ENCODE measurements at regions not wholly inside any gene's neighbourhood (a gene's known extent, or its start where the extent isn't known, plus 50 kb on each side); places are given as distances from the start of the nearest gene placed in this dataset.

DNA sequence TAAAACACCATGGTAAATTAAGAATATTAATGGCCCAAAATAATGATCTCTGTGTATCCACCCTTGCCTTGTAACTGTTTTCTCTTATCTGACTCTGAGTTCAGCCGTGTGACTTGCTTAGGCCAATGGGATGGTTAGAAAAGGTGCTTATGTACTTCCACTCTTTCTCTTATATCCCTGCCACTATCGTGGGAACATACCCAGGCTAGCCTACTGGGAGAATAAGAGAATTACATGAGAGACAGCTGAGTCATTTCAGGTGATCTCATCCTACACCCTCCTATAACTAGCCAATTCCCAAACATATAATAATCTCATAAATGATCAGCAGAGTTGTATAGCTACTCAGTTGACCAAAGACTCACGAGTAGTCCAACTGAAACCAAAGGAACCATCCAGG lies 98.3 kb upstream of the ABI3BP start:
- H3K36me3 ChIP-seq (ENCODE audit: insufficient read depth, low read length), result no peaks in the 10 kb centered on the region
- no peaks in the 10 kb centered on the region for H3K9me3 ChIP-seq (ENCODE audit: low read depth, low read length)
- H3K4me3 ChIP-seq, result no peak overlapping the region
- no peak overlapping the region for H3K27ac ChIP-seq
- DNase-seq (ENCODE audit: low read depth, low spot score), result no peak
- TF ChIP-seq POLR2AphosphoS5 (IDR thresholded peaks at IDR 0.05; ENCODE audit: borderline replicate concordance, low read depth, low read length) (no peak), EZH2 (IDR thresholded peaks at IDR 0.05) (no peak), FOXP2 (optimal IDR thresholded peaks at IDR 0.05; ENCODE audit: control extremely low read depth, extremely low read length, insufficient read depth) (no peak)
- no peak overlapping the region for H3K9ac ChIP-seq (ENCODE audit: insufficient read length)

DNA sequence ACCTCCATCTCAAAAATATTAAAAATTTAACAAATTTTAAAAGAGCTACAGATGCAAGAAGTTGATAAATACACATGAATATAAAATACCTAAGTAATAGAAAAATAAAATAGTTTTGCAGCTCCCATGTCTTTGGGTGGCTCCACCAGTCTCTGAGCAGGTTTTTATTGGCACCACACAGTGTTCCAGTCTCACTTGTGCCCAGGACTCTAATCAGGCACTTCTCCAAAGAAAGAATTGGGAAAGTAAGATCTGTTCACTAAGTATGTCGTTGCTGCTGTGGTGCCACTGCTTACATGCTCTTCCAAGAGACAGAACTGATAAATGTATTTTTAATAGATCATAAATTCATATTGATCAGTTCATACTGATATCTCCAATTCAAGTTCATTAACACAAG lies 92.5 kb upstream of the ABI3BP start:
- Histone ChIP-seq H3K36me3 (ENCODE audit: insufficient read depth, low read length) (no peaks in the 10 kb centered on the region), H3K4me3 (no peak overlapping the region), H3K9me3 (ENCODE audit: low read depth, low read length) (no peaks in the 10 kb centered on the region), H3K9ac (ENCODE audit: insufficient read length) (no peak overlapping the region), H3K27ac (no peak overlapping the region)
- DNase-seq (ENCODE audit: low read depth, low spot score), result no peak
- no peak for TF ChIP-seq POLR2AphosphoS5 (IDR thresholded peaks at IDR 0.05; ENCODE audit: borderline replicate concordance, low read depth, low read length)
- TF ChIP-seq FOXP2 (optimal IDR thresholded peaks at IDR 0.05; ENCODE audit: control extremely low read depth, extremely low read length, insufficient read depth), result no peak
- no peak for TF ChIP-seq EZH2 (IDR thresholded peaks at IDR 0.05)

DNA sequence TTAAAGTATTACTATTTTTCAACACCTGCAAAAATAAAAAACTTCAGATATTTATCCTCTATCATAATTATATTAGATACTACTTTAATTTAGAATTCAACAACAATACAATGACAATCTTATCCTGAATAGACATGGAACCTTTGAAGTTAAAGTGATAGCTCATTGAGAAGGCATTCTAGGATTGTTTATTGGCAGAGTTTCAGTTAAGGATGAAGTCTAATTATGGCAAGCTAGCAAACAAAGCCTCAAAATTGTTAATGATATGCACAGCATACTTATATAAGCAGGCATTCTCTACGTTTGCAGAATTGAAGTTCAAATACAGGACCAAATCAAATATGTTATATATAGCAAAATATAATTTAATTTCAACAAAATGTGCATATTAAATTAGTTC lies 91.2 kb upstream of the ABI3BP start:
- H3K4me3 ChIP-seq, result no peak overlapping the region
- TF ChIP-seq FOXP2 (optimal IDR thresholded peaks at IDR 0.05; ENCODE audit: control extremely low read depth, extremely low read length, insufficient read depth) (no peak), POLR2AphosphoS5 (IDR thresholded peaks at IDR 0.05; ENCODE audit: borderline replicate concordance, low read depth, low read length) (no peak), EZH2 (IDR thresholded peaks at IDR 0.05) (no peak)
- no peaks in the 10 kb centered on the region for H3K9me3 ChIP-seq (ENCODE audit: low read depth, low read length)
- DNase-seq (ENCODE audit: low read depth, low spot score), result no peak
- H3K27ac ChIP-seq, result no peak overlapping the region
- H3K9ac ChIP-seq (ENCODE audit: insufficient read length), result no peak overlapping the region
- no peaks in the 10 kb centered on the region for H3K36me3 ChIP-seq (ENCODE audit: insufficient read depth, low read length)

GRCh38 chr3:101081999-101082398 lies 88.8 kb upstream of the ABI3BP start:
- no peaks in the 10 kb centered on the region for H3K36me3 ChIP-seq (ENCODE audit: insufficient read depth, low read length)
- TF ChIP-seq POLR2AphosphoS5 (IDR thresholded peaks at IDR 0.05; ENCODE audit: borderline replicate concordance, low read depth, low read length) (no peak), FOXP2 (optimal IDR thresholded peaks at IDR 0.05; ENCODE audit: control extremely low read depth, extremely low read length, insufficient read depth) (no peak), EZH2 (IDR thresholded peaks at IDR 0.05) (no peak)
- no peak overlapping the region for H3K9ac ChIP-seq (ENCODE audit: insufficient read length)
- no peaks in the 10 kb centered on the region for H3K9me3 ChIP-seq (ENCODE audit: low read depth, low read length)
- no peak overlapping the region for H3K4me3 ChIP-seq
- no peak overlapping the region for H3K27ac ChIP-seq
- no peak for DNase-seq (ENCODE audit: low read depth, low spot score)

DNA sequence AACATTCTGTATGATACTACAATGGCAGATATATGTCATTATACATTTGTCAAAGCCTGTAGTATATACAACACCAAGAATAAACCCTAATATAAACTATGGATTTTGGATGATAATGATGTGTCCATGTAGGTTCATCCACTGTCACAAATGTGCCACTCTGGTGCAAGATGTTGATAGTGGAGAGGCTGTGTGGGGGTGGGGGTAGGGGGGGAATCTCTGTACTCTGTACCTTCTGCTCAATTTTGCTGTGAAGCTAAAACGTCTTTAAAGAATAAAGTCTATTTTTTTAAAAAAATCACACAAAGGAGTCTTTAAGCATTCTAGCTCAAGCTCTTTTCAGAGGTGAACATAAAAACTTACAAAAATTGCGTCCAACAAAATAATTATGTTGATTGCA lies 88.2 kb upstream of the ABI3BP start:
- H3K4me3 ChIP-seq, result no peak overlapping the region
- TF ChIP-seq EZH2 (IDR thresholded peaks at IDR 0.05) (no peak), POLR2AphosphoS5 (IDR thresholded peaks at IDR 0.05; ENCODE audit: borderline replicate concordance, low read depth, low read length) (no peak), FOXP2 (optimal IDR thresholded peaks at IDR 0.05; ENCODE audit: control extremely low read depth, extremely low read length, insufficient read depth) (no peak)
- no peak for DNase-seq (ENCODE audit: low read depth, low spot score)
- no peak overlapping the region for H3K9ac ChIP-seq (ENCODE audit: insufficient read length)
- H3K9me3 ChIP-seq (ENCODE audit: low read depth, low read length), result no peaks in the 10 kb centered on the region
- no peaks in the 10 kb centered on the region for H3K36me3 ChIP-seq (ENCODE audit: insufficient read depth, low read length)
- H3K27ac ChIP-seq, result no peak overlapping the region

- Histone ChIP-seq H3K4me3 (no peak overlapping the region), H3K27ac (no peak overlapping the region), H3K9me3 (ENCODE audit: low read depth, low read length) (no peaks in the 10 kb centered on the region), H3K36me3 (ENCODE audit: insufficient read depth, low read length) (no peaks in the 10 kb centered on the region), H3K9ac (ENCODE audit: insufficient read length) (no peak overlapping the region)
- TF ChIP-seq EZH2 (IDR thresholded peaks at IDR 0.05) (no peak), FOXP2 (optimal IDR thresholded peaks at IDR 0.05; ENCODE audit: control extremely low read depth, extremely low read length, insufficient read depth) (no peak), POLR2AphosphoS5 (IDR thresholded peaks at IDR 0.05; ENCODE audit: borderline replicate concordance, low read depth, low read length) (no peak)
- no peak for DNase-seq (ENCODE audit: low read depth, low spot score)
Measured at GRCh38 chr3:101077361-101078011, 84.3 kb upstream of the ABI3BP start.

- no peaks in the 10 kb centered on the region for H3K36me3 ChIP-seq (ENCODE audit: insufficient read depth, low read length)
- no peak overlapping the region for H3K27ac ChIP-seq
- H3K4me3 ChIP-seq, result no peak overlapping the region
- H3K9ac ChIP-seq (ENCODE audit: insufficient read length), result no peak overlapping the region
- no peak for DNase-seq (ENCODE audit: low read depth, low spot score)
- TF ChIP-seq FOXP2 (optimal IDR thresholded peaks at IDR 0.05; ENCODE audit: control extremely low read depth, extremely low read length, insufficient read depth) (no peak), EZH2 (IDR thresholded peaks at IDR 0.05) (no peak), POLR2AphosphoS5 (IDR thresholded peaks at IDR 0.05; ENCODE audit: borderline replicate concordance, low read depth, low read length) (no peak)
- H3K9me3 ChIP-seq (ENCODE audit: low read depth, low read length), result no peaks in the 10 kb centered on the region
Measured at GRCh38 chr3:101074518-101074917, 81.3 kb upstream of the ABI3BP start.

DNA sequence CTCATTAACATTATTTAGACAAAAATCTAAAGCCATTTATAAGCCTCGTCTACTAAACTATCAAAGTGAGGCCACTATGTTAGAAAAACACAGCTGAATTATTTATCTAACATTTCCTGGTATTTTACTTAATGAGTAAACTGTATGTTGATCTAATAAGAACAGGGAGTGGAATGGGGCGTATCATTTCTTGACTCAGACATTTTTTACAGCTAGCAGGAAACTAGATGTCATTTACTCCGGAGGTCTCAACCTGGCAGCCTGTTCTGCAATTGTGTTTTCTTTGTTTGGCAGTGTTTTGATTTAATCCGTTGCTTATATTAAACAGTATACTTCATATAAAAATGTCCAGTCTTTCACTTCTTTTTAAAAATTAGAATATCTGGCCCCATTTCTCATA lies 79.1 kb upstream of the ABI3BP start:
- no peak overlapping the region for H3K9ac ChIP-seq (ENCODE audit: insufficient read length)
- H3K9me3 ChIP-seq (ENCODE audit: low read depth, low read length), result no peaks in the 10 kb centered on the region
- no peak overlapping the region for H3K4me3 ChIP-seq
- H3K27ac ChIP-seq, result no peak overlapping the region
- TF ChIP-seq POLR2AphosphoS5 (IDR thresholded peaks at IDR 0.05; ENCODE audit: borderline replicate concordance, low read depth, low read length) (no peak), EZH2 (IDR thresholded peaks at IDR 0.05) (no peak), FOXP2 (optimal IDR thresholded peaks at IDR 0.05; ENCODE audit: control extremely low read depth, extremely low read length, insufficient read depth) (no peak)
- DNase-seq (ENCODE audit: low read depth, low spot score), result no peak
- H3K36me3 ChIP-seq (ENCODE audit: insufficient read depth, low read length), result no peaks in the 10 kb centered on the region

DNA sequence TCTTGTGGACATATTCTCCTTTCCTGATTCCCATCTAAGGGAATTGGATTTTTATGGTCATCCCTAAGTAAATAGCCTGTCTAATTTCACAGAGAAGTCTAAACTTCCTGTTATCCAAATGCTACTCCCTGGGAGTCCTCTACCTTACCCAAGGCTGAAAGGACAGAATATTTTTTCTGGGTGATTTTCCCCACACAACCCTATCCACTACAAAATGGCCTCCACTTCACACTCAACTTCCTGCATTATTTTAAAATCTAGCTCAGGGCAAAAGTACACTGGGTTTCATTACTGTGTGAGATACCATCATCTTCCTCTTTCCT lies 77.5 kb upstream of the ABI3BP start:
- no peak overlapping the region for H3K4me3 ChIP-seq
- H3K9me3 ChIP-seq (ENCODE audit: low read depth, low read length), result no peaks in the 10 kb centered on the region
- H3K9ac ChIP-seq (ENCODE audit: insufficient read length), result no peak overlapping the region
- no peak overlapping the region for H3K27ac ChIP-seq
- TF ChIP-seq EZH2 (IDR thresholded peaks at IDR 0.05) (no peak), FOXP2 (optimal IDR thresholded peaks at IDR 0.05; ENCODE audit: control extremely low read depth, extremely low read length, insufficient read depth) (no peak), POLR2AphosphoS5 (IDR thresholded peaks at IDR 0.05; ENCODE audit: borderline replicate concordance, low read depth, low read length) (no peak)
- H3K36me3 ChIP-seq (ENCODE audit: insufficient read depth, low read length), result no peaks in the 10 kb centered on the region
- no peak for DNase-seq (ENCODE audit: low read depth, low spot score)

Measured in SK-N-MC (cell line).